ENCODE measurements at regions not wholly inside any gene's neighbourhood (a gene's known extent, or its start where the extent isn't known, plus 50 kb on each side); places are given as distances from the start of the nearest gene placed in this dataset.

DNA sequence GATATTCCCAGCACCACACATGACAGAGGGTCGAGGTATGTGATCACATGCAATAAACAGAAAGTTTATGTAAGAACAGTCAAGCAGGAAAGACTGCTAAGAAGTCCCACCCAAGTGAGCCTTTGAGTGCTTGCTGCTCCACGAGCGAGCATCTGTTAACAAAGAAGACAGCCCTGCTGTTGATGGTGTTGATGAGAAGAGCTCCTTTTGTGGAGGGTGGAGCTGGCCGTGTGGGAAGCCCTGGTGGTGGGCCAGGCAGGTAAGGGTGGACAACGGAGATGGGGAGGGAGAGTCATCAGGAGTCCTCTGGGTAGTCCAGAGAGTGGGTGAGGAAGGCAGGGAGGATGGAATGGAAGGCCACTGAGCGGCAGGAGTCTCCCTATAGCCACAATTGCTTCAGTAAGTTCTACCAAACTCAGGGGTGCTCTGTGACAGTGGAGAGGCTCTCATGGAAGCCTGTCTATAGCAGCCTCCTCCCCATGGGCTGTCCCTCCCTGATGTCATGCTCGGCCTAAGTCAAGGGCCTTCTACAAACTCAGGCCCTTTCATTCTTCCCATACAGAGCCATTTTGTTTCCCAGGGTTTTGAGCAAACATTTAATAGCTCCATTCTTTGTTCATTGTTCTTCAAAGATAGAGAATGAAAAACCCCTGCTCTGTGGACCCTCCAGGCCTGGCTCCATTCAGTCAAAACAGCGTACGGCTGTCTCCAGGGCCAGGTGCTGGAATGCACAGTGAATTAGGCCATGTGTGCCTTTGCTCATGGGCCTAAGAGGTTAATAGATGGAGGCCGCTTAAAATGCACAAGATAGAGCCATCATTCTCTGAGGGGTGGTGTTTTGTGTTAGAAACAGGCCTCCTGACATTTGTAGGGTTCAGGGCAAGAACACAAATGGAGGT lies 494.2 kb upstream of the RAB6C start:
- TF ChIP-seq ZZZ3 (IDR thresholded peaks at IDR 0.05): no peak
- TF ChIP-seq, protein P1, sequence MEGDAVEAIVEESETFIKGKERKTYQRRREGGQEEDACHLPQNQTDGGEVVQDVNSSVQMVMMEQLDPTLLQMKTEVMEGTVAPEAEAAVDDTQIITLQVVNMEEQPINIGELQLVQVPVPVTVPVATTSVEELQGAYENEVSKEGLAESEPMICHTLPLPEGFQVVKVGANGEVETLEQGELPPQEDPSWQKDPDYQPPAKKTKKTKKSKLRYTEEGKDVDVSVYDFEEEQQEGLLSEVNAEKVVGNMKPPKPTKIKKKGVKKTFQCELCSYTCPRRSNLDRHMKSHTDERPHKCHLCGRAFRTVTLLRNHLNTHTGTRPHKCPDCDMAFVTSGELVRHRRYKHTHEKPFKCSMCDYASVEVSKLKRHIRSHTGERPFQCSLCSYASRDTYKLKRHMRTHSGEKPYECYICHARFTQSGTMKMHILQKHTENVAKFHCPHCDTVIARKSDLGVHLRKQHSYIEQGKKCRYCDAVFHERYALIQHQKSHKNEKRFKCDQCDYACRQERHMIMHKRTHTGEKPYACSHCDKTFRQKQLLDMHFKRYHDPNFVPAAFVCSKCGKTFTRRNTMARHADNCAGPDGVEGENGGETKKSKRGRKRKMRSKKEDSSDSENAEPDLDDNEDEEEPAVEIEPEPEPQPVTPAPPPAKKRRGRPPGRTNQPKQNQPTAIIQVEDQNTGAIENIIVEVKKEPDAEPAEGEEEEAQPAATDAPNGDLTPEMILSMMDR (IDR thresholded peaks at IDR 0.05 in 2 of 3, conservative IDR thresholded peaks at IDR 0.05 in 1 of 3; ENCODE audit: insufficient read depth in 2 of 3, low read depth in 1 of 3, low read length in 3 of 3): no peak
- TF ChIP-seq, protein P2, sequence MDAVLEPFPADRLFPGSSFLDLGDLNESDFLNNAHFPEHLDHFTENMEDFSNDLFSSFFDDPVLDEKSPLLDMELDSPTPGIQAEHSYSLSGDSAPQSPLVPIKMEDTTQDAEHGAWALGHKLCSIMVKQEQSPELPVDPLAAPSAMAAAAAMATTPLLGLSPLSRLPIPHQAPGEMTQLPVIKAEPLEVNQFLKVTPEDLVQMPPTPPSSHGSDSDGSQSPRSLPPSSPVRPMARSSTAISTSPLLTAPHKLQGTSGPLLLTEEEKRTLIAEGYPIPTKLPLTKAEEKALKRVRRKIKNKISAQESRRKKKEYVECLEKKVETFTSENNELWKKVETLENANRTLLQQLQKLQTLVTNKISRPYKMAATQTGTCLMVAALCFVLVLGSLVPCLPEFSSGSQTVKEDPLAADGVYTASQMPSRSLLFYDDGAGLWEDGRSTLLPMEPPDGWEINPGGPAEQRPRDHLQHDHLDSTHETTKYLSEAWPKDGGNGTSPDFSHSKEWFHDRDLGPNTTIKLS (IDR thresholded peaks at IDR 0.05; ENCODE audit: borderline replicate concordance, low read depth): no peak
- no peak for TF ChIP-seq CREB1 (IDR thresholded peaks at IDR 0.05)
- TF ChIP-seq CREB1 (CRISPR knock-in tag; IDR thresholded peaks at IDR 0.05): no peak
- TF ChIP-seq POLR2AphosphoS5 (IDR thresholded peaks at IDR 0.05; ENCODE audit: control insufficient read depth, insufficient read depth, low read depth, low read length): no peak
- TF ChIP-seq, protein P3, sequence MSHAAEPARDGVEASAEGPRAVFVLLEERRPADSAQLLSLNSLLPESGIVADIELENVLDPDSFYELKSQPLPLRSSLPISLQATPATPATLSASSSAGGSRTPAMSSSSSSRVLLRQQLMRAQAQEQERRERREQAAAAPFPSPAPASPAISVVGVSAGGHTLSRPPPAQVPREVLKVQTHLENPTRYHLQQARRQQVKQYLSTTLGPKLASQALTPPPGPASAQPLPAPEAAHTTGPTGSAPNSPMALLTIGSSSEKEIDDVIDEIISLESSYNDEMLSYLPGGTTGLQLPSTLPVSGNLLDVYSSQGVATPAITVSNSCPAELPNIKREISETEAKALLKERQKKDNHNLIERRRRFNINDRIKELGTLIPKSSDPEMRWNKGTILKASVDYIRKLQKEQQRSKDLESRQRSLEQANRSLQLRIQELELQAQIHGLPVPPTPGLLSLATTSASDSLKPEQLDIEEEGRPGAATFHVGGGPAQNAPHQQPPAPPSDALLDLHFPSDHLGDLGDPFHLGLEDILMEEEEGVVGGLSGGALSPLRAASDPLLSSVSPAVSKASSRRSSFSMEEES (CRISPR knock-in tag; IDR thresholded peaks at IDR 0.05): no peak
- no peak for TF ChIP-seq TAF1 (IDR thresholded peaks at IDR 0.05; ENCODE audit: control insufficient read depth, extremely low read depth, insufficient read depth, low read length, severe bottlenecking)
